GM12878 (cell line): ENCODE measurements at regions not wholly inside any gene's neighbourhood (a gene's known extent, or its start where the extent isn't known, plus 50 kb on each side); places are given as distances from the start of the nearest gene placed in this dataset.

Experiments
- ATAC-seq: fragments of 200-7000 bp; cut with Tn5 transposase; 3 replicates; pipeline ENCODE4 v1.9.1; 2020; ENCODE audit warnings: mild to moderate bottlenecking, moderate library complexity
- BruUV-seq: library from RNA; stranded (reverse); fragments of 400-500 nt; replicated peaks from 2 replicates; lab custom pipeline; 2021; lab: Mats Ljungman, UMichigan
- CTCF ChIA-PET: fragments of 300-600 bp; sonication (Branson Sonifier 250); formaldehyde crosslinking; extraction: SDS; loops from one replicate; lab custom pipeline; 2021; ENCODE audit warnings: inconsistent platforms; lab: Yijun Ruan, JAX
- POLR2A ChIA-PET: fragments of 350-600 bp; formaldehyde crosslinking; extraction: SDS; loops from one replicate; lab custom pipeline; 2021; ENCODE audit warnings: inconsistent platforms; lab: Charles Lee
- RAD21 ChIA-PET: fragments of 300-600 bp; sonication (Branson Sonifier 250); formaldehyde crosslinking; loops from one replicate; lab custom pipeline; 2023; ENCODE audit warnings: antibody characterized with exemption; ENCODE audit not compliant: unreplicated experiment; lab: Charles Lee
- SMC1A ChIA-PET: fragments of 300-600 bp; sonication (Branson Sonifier 250); formaldehyde crosslinking; loops from one replicate; lab custom pipeline; 2023; ENCODE audit not compliant: unreplicated experiment, uncharacterized antibody; lab: Charles Lee
- DNase-seq: peaks from one replicate; pipeline ENCODE4 v3.0.0-alpha.2; 2011; ENCODE audit warnings: low read depth, low spot score
- FAIRE-seq: peaks from 3 replicates; lab custom pipeline; 2011; peaks lifted over from hg19 to GRCh38; lab: Jason Lieb, UNC
- H2AFZ ChIP-seq: 2 replicates; pipeline ENCODE4 v1.6.0; 2011; ENCODE audit warnings: low read depth, low read length, control low read depth; ENCODE audit not compliant: control insufficient read depth
- H3K27ac ChIP-seq: 2 replicates; pipeline ENCODE4 v1.5.1; 2011; ENCODE audit warnings: control low read depth; ENCODE audit not compliant: control insufficient read depth, insufficient read depth
- H3K27me3 ChIP-seq, 2 experiments: replicated peaks in 1 of 2; 2 replicates each; pipeline versions ENCODE4 v1.6.0 to v1.6.1; 2011; ENCODE audit warnings: low read length in 1 of 2; ENCODE audit not compliant: control insufficient read depth in 2 of 2, insufficient read depth in 2 of 2
- H3K36me3 ChIP-seq, 2 experiments: 2 replicates each; pipeline ENCODE4 v1.5.1; 2011; ENCODE audit warnings: low read length in 1 of 2; ENCODE audit not compliant: control insufficient read depth in 2 of 2, insufficient read depth in 2 of 2
- H3K4me1 ChIP-seq: 2 replicates; pipeline ENCODE4 v1.6.1; 2011; ENCODE audit warnings: mild to moderate bottlenecking, low read length, moderate library complexity, mixed read lengths; ENCODE audit not compliant: control insufficient read depth, insufficient read depth
- H3K4me2 ChIP-seq: 2 replicates; pipeline ENCODE4 v1.6.0; 2011; ENCODE audit warnings: control low read depth; ENCODE audit not compliant: control insufficient read depth, insufficient read depth
- H3K4me3 ChIP-seq: fragments of 200-600 bp; sonication (generic); 2 replicates; pipeline ENCODE4 v1.5.1; 2016
- H3K79me2 ChIP-seq: 2 replicates; pipeline ENCODE4 v1.6.0; 2011; ENCODE audit warnings: low read length; ENCODE audit not compliant: control insufficient read depth, insufficient read depth
- H3K9ac ChIP-seq: 2 replicates; pipeline ENCODE4 v1.8.0; 2011; ENCODE audit warnings: low read length, control low read depth, mixed read lengths; ENCODE audit not compliant: control insufficient read depth, insufficient read depth
- H3K9me3 ChIP-seq: replicated peaks from 3 replicates; pipeline ENCODE4 v1.5.1; 2011; ENCODE audit warnings: mild to moderate bottlenecking, low read length; ENCODE audit not compliant: control insufficient read depth, insufficient read depth
- H4K20me1 ChIP-seq: 2 replicates; pipeline ENCODE4 v1.6.0; 2011; ENCODE audit not compliant: control insufficient read depth, insufficient read depth
- BMI1 ChIP-seq: fragments of 450-650 bp; IDR thresholded peaks from 2 replicates; pipeline ENCODE4 v1.6.1; 2016; ENCODE audit warnings: mild to moderate bottlenecking, moderate library complexity, borderline replicate concordance
- CREB1 ChIP-seq: IDR thresholded peaks from 2 replicates; pipeline ENCODE4 v1.6.1; 2012; ENCODE audit warnings: low read depth, mild to moderate bottlenecking, inconsistent platforms
- DPF2 ChIP-seq: fragments of 450-650 bp; IDR thresholded peaks from 2 replicates; pipeline ENCODE4 v1.6.1; 2017; ENCODE audit warnings: mild to moderate bottlenecking
- HDAC2 ChIP-seq: fragments of 200-600 bp; sonication (generic); IDR thresholded peaks from 2 replicates; pipeline ENCODE4 v1.6.1; 2017
- IKZF1 ChIP-seq: fragments of 450-650 bp; conservative IDR thresholded peaks from 2 replicates; pipeline ENCODE4 v1.6.1; 2017; ENCODE audit warnings: antibody characterized with exemption, mild to moderate bottlenecking
- MTA3 ChIP-seq: IDR thresholded peaks from 2 replicates; pipeline ENCODE4 v1.6.1; 2012; ENCODE audit warnings: low read length, inconsistent platforms, borderline replicate concordance
- MXI1 ChIP-seq: fragments of 150-350 bp; IDR thresholded peaks from 2 replicates; pipeline ENCODE4 v1.6.1; 2011; ENCODE audit warnings: low read depth, mild to moderate bottlenecking, inconsistent platforms, low read length, improper control_type of control experiment
- MYB ChIP-seq: fragments of 150-350 bp; IDR thresholded peaks from 2 replicates; pipeline ENCODE4 v1.6.1; 2014; ENCODE audit warnings: mild to moderate bottlenecking, low read depth, low read length, borderline replicate concordance
- POLR2AphosphoS5 ChIP-seq: IDR thresholded peaks from 2 replicates; pipeline ENCODE4 v1.6.1; 2011; ENCODE audit warnings: mild to moderate bottlenecking, low read length, inconsistent platforms
- RAD21 ChIP-seq: IDR thresholded peaks from 2 replicates; pipeline ENCODE4 v1.6.1; 2011; ENCODE audit warnings: mild to moderate bottlenecking, low read depth, low read length, moderate library complexity; ENCODE audit not compliant: insufficient read depth
- SMAD1 ChIP-seq: fragments of 450-650 bp; IDR thresholded peaks from 2 replicates; pipeline ENCODE4 v1.6.1; 2018; ENCODE audit warnings: mild to moderate bottlenecking, low read depth; ENCODE audit not compliant: partially characterized antibody
- ZZZ3 ChIP-seq: IDR thresholded peaks from 2 replicates; pipeline ENCODE4 v1.6.1; 2011; ENCODE audit warnings: low read depth; ENCODE audit not compliant: control insufficient read depth, insufficient read length
- WGBS: methylation state at CpG from one replicate; pipeline ENCODE4 v1.1.6; 2016; ENCODE audit warnings: low lambda C conversion rate; ENCODE audit not compliant: insufficient replicate concordance, insufficient coverage; ENCODE audit errors: missing lambda C conversion rate; 5-methylcytosine and 5-hydroxymethylcytosine counted together
- in situ Hi-C: fragments of 300-500 bp; cut with MboI; formaldehyde crosslinking; loops from 9 replicates; pipeline ENCODE4 v1.14.3; 2018; ENCODE audit warnings: mixed read lengths
- intact Hi-C: fragments of 100-400 bp; cut with micrococcal nuclease; formaldehyde crosslinking; loops from one replicate; pipeline ENCODE4 v1.14.2; 2022; ENCODE audit not compliant: unreplicated experiment
- TF ChIP-seq, protein P1 (sequence below): fragments of 150-350 bp; IDR thresholded peaks from 2 replicates; pipeline ENCODE4 v1.6.1; 2016; ENCODE audit warnings: low read depth, low read length
- TF ChIP-seq, protein P2 (sequence below): fragments of 450-650 bp; IDR thresholded peaks from 2 replicates; pipeline ENCODE4 v1.6.1; 2016; ENCODE audit warnings: mild to moderate bottlenecking
- TF ChIP-seq, protein P3 (sequence below): IDR thresholded peaks from 2 replicates; pipeline ENCODE4 v1.6.1; 2011; ENCODE audit warnings: mild to moderate bottlenecking, low read depth, low read length, moderate library complexity; ENCODE audit not compliant: insufficient replicate concordance

DNA sequence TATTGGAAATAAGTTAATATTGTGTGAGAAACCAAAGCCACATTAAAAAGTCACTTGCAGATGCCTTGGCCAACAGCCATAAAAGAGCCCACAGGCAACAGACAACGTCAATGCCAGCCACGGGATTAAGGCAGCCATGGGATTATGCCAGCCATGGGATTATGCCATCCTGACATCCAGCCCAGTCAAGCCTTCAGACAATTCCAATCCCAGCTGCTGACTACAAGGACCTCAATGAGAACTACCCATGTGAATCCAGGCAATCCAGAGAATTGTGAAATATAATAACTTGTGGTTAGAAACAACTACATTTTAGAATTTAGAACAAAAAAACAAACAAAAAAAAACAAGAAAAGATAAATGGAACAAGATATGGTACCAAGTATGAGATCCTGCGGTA is 356.6 kb downstream of the EFNB2 start:
- ATAC-seq (no peak), FAIRE-seq (no peak), DNase-seq (no peak)
- H3K36me3 ChIP-seq, result no peaks in the 10 kb centered on the region
- BruUV-seq, result no TSS peak
- H2AFZ ChIP-seq, result no peak overlapping the region
- H3K27ac ChIP-seq, result no peak overlapping the region
- H4K20me1 ChIP-seq, result no peaks in the 10 kb centered on the region
- H3K9ac ChIP-seq, result no peak overlapping the region
- H3K79me2 ChIP-seq, result no peaks in the 10 kb centered on the region
- H3K27me3 ChIP-seq, result no peaks in the 10 kb centered on the region
- H3K4me1 ChIP-seq, result no peaks in the 10 kb centered on the region
- no peak overlapping the region for H3K4me2 ChIP-seq
- TF ChIP-seq, protein P1, sequence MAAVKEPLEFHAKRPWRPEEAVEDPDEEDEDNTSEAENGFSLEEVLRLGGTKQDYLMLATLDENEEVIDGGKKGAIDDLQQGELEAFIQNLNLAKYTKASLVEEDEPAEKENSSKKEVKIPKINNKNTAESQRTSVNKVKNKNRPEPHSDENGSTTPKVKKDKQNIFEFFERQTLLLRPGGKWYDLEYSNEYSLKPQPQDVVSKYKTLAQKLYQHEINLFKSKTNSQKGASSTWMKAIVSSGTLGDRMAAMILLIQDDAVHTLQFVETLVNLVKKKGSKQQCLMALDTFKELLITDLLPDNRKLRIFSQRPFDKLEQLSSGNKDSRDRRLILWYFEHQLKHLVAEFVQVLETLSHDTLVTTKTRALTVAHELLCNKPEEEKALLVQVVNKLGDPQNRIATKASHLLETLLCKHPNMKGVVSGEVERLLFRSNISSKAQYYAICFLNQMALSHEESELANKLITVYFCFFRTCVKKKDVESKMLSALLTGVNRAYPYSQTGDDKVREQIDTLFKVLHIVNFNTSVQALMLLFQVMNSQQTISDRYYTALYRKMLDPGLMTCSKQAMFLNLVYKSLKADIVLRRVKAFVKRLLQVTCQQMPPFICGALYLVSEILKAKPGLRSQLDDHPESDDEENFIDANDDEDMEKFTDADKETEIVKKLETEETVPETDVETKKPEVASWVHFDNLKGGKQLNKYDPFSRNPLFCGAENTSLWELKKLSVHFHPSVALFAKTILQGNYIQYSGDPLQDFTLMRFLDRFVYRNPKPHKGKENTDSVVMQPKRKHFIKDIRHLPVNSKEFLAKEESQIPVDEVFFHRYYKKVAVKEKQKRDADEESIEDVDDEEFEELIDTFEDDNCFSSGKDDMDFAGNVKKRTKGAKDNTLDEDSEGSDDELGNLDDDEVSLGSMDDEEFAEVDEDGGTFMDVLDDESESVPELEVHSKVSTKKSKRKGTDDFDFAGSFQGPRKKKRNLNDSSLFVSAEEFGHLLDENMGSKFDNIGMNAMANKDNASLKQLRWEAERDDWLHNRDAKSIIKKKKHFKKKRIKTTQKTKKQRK, result no peak
- TF ChIP-seq, protein P2, sequence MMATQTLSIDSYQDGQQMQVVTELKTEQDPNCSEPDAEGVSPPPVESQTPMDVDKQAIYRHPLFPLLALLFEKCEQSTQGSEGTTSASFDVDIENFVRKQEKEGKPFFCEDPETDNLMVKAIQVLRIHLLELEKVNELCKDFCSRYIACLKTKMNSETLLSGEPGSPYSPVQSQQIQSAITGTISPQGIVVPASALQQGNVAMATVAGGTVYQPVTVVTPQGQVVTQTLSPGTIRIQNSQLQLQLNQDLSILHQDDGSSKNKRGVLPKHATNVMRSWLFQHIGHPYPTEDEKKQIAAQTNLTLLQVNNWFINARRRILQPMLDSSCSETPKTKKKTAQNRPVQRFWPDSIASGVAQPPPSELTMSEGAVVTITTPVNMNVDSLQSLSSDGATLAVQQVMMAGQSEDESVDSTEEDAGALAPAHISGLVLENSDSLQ, result no peak
- TF ChIP-seq HDAC2 (no peak), MXI1 (no peak), BMI1 (no peak), DPF2 (no peak), MTA3 (no peak), SMAD1 (no peak), POLR2AphosphoS5 (no peak), RAD21 (no peak), ZZZ3 (no peak), CREB1 (no peak), IKZF1 (no peak), MYB (no peak)
- TF ChIP-seq, protein P3, sequence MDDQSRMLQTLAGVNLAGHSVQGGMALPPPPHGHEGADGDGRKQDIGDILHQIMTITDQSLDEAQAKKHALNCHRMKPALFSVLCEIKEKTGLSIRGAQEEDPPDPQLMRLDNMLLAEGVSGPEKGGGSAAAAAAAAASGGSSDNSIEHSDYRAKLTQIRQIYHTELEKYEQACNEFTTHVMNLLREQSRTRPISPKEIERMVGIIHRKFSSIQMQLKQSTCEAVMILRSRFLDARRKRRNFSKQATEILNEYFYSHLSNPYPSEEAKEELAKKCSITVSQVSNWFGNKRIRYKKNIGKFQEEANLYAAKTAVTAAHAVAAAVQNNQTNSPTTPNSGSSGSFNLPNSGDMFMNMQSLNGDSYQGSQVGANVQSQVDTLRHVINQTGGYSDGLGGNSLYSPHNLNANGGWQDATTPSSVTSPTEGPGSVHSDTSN, result no peak
- ChIA-PET SMC1A (no interaction called here), CTCF (no interaction called here), POLR2A (no interaction called here), RAD21 (no interaction called here)
- intact Hi-C loops (no loop called here), in situ Hi-C loops (no loop called here)
- 30% methylated on average over 3 of the region's 3 CpGs for WGBS
- H3K9me3 ChIP-seq, result no peaks in the 10 kb centered on the region
- no peak overlapping the region for H3K4me3 ChIP-seq
